ENCODE measurements at regions not wholly inside any gene's neighbourhood (a gene's known extent, or its start where the extent isn't known, plus 50 kb on each side); places are given as distances from the start of the nearest gene placed in this dataset.

DNA sequence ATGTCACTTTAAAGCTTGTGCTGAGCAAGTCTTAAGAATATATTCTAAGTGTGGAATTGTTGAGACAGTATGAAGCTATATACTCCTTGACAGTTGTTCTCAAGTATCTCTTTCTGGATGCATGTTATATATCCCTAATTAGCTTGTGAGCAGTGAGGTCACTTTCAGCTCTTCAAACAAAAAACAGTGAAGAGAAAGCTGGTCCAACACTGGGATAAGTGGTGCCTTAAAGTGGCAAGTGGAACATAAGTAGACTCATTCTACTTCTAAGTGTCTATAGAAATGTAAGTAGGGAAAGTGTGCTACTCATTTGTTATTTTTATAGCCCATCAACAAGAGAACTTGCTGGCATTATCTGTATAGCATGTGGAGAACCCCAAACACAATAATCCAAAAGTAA is 133.1 kb upstream of the BACH2 start:
- intact Hi-C loops (cut with DNase I): no loop called here
- DNase-seq: no peak
- no peak for ATAC-seq
- Histone ChIP-seq H3K4me3 (no peak overlapping the region), H3K9me3 (peaks cover 0 to 28% of the 10 kb centered on the region in 2 donors), H3K27ac (no peak overlapping the region), H3K27me3 (no peaks in the 10 kb centered on the region), H3K36me3 (no peaks in the 10 kb centered on the region), H3K4me1 (no peaks in the 10 kb centered on the region)
- TF ChIP-seq, protein P1, sequence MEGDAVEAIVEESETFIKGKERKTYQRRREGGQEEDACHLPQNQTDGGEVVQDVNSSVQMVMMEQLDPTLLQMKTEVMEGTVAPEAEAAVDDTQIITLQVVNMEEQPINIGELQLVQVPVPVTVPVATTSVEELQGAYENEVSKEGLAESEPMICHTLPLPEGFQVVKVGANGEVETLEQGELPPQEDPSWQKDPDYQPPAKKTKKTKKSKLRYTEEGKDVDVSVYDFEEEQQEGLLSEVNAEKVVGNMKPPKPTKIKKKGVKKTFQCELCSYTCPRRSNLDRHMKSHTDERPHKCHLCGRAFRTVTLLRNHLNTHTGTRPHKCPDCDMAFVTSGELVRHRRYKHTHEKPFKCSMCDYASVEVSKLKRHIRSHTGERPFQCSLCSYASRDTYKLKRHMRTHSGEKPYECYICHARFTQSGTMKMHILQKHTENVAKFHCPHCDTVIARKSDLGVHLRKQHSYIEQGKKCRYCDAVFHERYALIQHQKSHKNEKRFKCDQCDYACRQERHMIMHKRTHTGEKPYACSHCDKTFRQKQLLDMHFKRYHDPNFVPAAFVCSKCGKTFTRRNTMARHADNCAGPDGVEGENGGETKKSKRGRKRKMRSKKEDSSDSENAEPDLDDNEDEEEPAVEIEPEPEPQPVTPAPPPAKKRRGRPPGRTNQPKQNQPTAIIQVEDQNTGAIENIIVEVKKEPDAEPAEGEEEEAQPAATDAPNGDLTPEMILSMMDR (IDR thresholded peaks at IDR 0.05): no peak

DNA sequence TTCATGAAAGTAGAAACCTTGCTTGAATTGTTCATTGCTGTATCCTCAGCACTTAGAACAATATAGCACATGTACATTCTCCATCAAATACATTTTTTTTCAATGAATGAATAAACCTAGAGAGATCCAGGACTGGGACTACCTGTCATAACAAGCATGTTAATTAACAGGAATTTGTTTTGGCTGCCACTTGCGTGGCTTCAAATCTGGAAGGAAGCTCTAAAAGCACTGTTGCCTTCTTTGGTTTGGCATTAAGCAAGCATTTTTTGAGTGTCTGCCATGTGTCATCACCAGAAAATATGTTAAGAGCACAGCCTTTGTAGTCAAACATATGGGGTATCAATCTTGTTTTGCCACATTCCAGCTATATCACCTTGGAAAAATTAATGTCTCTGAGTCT is 131.9 kb upstream of the BACH2 start:
- no peaks in the 10 kb centered on the region for H3K27me3 ChIP-seq
- H3K9me3 ChIP-seq: peaks cover 0 to 19% of the 10 kb centered on the region in 2 donors
- DNase-seq (no peak), ATAC-seq (no peak)
- no peaks in the 10 kb centered on the region for H3K36me3 ChIP-seq
- intact Hi-C loops (cut with DNase I): no loop called here
- no peak overlapping the region for H3K4me3 ChIP-seq
- TF ChIP-seq, protein P1 (IDR thresholded peaks at IDR 0.05): no peak
- no peaks in the 10 kb centered on the region for H3K4me1 ChIP-seq
- no peak overlapping the region for H3K27ac ChIP-seq

GRCh38 chr6:90425161-90425641 is 128.6 kb upstream of the BACH2 start:
- no peaks in the 10 kb centered on the region for H3K4me1 ChIP-seq
- TF ChIP-seq, protein P1 (IDR thresholded peaks at IDR 0.05): no peak
- ATAC-seq: no peak
- no peak for DNase-seq
- no peak overlapping the region for H3K27ac ChIP-seq
- no peaks in the 10 kb centered on the region for H3K36me3 ChIP-seq
- H3K9me3 ChIP-seq: peaks cover 0 to 12% of the 10 kb centered on the region in 2 donors
- H3K4me3 ChIP-seq: no peak overlapping the region
- H3K27me3 ChIP-seq: no peaks in the 10 kb centered on the region
- intact Hi-C loops (cut with DNase I): no loop called here

- H3K36me3 ChIP-seq: no peaks in the 10 kb centered on the region
- ATAC-seq (no peak), DNase-seq (no peak)
- peaks cover 0 to 7% of the 10 kb centered on the region in 2 donors for H3K9me3 ChIP-seq
- H3K27ac ChIP-seq: no peak overlapping the region
- H3K4me1 ChIP-seq: no peaks in the 10 kb centered on the region
- no peak overlapping the region for H3K4me3 ChIP-seq
- intact Hi-C loops (cut with DNase I): no loop called here
- TF ChIP-seq, protein P1 (IDR thresholded peaks at IDR 0.05): no peak
- no peaks in the 10 kb centered on the region for H3K27me3 ChIP-seq
These were observed 127.9 kb upstream of the BACH2 start for GRCh38 chr6:90424580-90424979.

GRCh38 chr6:90421666-90422065 is 125.0 kb upstream of the BACH2 start:
- DNase-seq: no peak
- intact Hi-C loops (cut with DNase I): no loop called here
- Histone ChIP-seq H3K27ac (no peak overlapping the region), H3K4me1 (no peaks in the 10 kb centered on the region), H3K27me3 (no peaks in the 10 kb centered on the region), H3K9me3 (no peaks in the 10 kb centered on the region), H3K36me3 (no peaks in the 10 kb centered on the region), H3K4me3 (no peak overlapping the region)
- no peak for ATAC-seq
- TF ChIP-seq, protein P1 (IDR thresholded peaks at IDR 0.05): no peak
